CD1c-positive myeloid dendritic cell (primary cell): ENCODE measurements at regions not wholly inside any gene's neighbourhood (a gene's known extent, or its start where the extent isn't known, plus 50 kb on each side); places are given as distances from the start of the nearest gene placed in this dataset.
"Not testable (repeated sequence)": the region's sequence is repeated elsewhere in the genome, so short reads cannot be mapped to it uniquely, and the experiment has no call there.

ENCODE experiments used
- DNase-seq: peaks from one replicate; pipeline ENCODE4 v3.0.0-alpha.2; 2016; ENCODE audit errors: extremely low spot score

GRCh38 chr12:19771858-19772257, 332.6 kb downstream of the AEBP2 start:
- no peak for DNase-seq

DNA sequence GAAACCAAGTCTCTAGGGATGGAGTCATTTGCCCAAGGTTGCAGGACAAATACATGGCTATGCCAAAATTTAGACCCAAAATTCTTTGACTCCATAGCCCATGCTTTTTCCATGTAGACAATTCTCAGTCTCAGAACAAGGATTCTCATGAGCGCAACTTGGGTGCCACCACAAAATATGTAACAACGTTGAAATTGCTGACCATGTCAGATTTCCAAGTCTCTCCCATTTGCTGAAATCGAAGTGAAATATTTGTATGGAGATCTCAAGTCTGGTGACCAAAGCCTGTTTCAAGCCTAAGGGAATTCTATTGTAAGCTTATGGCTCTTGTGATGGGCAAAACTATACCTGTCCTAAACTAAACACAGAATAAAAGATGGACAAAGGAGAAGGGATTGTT, 333.5 kb downstream of the AEBP2 start:
- DNase-seq = no peak

- DNase-seq = no peak
These were observed 335.9 kb downstream of the AEBP2 start for GRCh38 chr12:19775241-19775640.

GRCh38 chr12:19775976-19776375, 336.7 kb downstream of the AEBP2 start:
- not testable (repeated sequence) for DNase-seq

DNA sequence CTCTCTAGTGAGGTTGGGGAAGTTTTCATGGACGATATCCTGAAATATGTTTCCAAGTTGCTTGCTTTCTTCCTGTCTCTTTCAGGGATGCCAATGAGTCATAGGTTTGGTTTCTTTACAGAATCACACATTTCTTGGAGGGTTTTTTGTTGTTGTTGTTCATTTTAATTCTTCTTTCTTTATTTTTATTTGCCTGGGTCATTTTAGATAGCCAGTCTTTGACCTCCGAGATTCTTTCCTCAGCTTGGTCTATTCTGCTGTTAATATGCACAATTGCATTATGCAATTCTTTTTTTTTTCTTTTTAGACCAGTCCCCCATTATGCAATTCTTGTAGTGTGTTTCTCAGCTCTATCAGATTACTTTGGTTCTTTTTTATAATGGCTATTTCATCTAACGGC, 338.9 kb downstream of the AEBP2 start:
- no peak for DNase-seq

GRCh38 chr12:19778797-19779196, 339.5 kb downstream of the AEBP2 start:
- DNase-seq = no peak

- DNase-seq = no peak
These were observed 340.2 kb downstream of the AEBP2 start for GRCh38 chr12:19779395-19780056.

GRCh38 chr12:19780460-19780859, 341.2 kb downstream of the AEBP2 start:
- no peak for DNase-seq

GRCh38 chr12:19783547-19784444, 344.5 kb downstream of the AEBP2 start:
- DNase-seq = no peak

DNA sequence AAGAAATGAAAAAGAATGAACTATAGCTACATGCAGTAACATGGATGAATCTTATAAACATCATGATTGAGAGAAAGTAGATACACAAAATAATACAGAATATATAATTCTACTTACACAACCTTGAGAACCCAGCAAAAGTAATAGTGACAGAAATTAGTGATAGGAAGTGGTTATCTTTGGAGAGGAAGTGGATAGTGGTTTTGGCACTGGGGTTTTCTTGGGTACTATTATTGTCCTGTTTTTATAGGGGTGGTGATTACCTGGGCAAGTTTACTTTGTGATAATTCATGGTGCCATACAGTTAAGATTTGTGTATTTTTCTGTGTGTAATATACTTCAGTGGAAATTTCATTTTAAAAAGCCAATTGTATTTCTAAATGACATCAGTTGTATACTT, 352.7 kb downstream of the AEBP2 start:
- no peak for DNase-seq

DNA sequence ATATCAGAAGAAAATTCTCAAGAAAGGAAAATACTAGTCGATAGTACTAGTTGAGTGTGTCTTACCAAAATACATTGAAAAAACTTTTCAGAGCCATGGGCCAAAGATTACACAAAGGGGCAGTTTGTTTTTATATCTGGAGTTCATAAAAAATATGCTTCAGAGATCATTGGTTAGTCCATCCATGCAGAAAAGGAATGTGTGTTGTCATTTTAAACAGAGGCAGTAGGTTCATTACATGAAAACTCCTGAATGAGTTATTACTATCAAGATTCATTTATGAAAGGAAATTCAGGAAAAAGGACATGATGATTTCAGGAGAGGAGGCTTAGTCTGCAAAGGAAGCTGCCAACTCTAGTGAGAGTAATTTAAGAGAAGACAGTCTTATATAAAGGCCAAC, 354.8 kb downstream of the AEBP2 start:
- DNase-seq = no peak

DNA sequence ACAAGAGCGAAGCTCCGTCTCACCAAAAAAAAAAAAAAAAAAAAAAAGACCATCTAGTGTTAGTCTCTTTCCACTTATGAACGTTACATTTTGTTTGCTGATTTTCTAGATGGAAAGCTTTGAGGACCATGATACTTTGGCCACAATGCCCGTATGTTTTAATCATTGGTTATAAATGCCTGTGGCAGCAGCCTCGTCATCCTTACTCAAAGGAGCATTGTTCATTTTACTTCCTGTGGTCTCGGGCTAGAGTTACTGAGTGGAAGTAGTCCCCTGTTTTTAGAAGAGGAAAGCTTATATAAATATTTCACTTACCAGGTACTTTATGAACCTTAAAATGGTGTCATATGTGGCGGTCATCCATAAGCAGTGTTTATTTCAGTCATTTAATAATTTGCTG, 359.9 kb downstream of the AEBP2 start:
- DNase-seq = no peak

DNA sequence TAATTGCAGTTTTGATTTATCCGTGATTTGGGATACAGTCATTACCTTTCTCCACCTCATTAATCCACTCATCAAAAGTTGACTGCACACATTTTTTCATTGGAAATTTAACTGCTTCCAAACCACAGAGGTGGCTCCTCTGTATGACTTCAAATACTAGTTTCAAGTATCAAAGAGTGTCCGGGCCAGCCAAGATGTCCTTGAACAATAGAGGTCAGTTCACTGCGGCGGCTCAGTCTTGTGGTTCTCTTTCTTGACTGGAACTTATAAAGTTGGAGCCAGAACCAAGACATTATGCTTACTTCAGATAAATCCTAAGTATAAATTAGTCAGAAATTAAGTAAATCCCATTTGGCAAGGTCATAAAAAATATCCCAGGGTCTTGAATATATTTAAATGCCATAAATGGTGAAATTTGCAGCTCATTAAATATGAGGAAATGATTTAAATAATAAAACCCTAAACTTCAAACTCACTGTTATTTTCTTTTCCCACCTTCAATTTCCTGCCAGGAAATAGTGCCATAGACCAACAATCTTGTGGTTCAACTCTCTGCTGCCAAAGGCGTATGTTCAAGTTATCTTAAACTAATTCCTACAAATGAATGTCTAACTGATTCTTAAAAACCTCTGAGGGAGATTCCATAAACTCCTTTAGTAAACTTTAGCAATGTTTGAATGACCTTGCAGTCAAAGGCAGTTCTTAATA, 360.8 kb downstream of the AEBP2 start:
- no peak for DNase-seq

DNA sequence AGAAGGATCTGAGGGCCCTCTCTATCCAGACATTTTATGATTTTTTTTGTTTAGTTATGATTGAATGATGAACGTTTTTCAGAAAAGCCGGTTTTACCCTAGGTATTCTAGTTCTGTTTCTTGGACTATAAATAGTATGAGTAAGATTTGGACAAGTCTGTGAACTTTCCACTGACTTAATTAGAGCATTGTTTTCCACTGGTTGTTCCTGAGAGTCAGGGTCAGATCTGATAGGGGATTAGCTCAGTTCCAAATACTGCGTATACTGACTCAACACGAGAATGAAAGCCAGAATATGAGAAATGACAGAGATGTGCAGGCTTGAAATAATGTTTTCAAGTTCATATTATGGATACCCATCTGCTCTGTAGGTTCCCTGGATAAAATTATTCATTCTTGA, 361.6 kb downstream of the AEBP2 start:
- DNase-seq = no peak

GRCh38 chr12:19801941-19802340, 362.6 kb downstream of the AEBP2 start:
- no peak for DNase-seq

DNA sequence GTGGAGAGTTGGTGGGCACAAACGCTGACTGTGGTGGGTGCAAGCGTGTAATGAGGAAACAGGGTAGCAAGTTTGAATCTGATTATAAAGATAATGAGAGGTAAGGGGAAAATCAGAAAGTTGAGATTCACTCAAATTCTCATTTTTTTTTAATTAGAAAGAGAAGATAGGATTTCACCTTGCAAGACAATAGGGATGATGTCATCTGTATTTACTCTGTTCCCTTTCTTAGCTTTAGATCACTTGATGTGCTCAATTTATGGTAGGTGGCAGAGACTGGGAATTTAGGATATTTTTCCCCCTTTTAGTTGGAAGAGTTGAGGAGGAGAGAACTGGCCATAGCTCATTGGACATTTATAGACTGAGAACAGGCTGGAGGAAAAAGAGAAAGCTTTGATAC, 363.6 kb downstream of the AEBP2 start:
- no peak for DNase-seq

DNA sequence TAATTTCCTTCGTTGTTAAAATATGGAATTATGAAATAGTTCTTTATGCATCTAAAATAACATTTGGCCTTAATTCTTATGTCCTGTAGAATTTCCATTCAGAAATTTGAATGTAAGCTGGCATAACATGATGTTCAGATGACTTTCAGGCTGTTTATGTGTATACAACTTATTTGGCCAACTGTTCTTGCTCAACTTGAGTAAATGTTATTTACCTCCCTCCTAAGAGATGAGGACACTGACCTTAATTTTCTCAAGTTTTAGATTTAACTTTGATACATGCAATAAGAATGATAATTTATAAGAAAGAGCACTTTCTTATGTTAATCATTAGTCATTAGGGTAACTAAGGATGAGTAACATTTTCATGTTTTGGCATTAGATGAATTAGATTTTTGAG, 365.4 kb downstream of the AEBP2 start:
- no peak for DNase-seq

- no peak for DNase-seq
These were observed 369.1 kb downstream of the AEBP2 start for GRCh38 chr12:19808371-19808770.

DNA sequence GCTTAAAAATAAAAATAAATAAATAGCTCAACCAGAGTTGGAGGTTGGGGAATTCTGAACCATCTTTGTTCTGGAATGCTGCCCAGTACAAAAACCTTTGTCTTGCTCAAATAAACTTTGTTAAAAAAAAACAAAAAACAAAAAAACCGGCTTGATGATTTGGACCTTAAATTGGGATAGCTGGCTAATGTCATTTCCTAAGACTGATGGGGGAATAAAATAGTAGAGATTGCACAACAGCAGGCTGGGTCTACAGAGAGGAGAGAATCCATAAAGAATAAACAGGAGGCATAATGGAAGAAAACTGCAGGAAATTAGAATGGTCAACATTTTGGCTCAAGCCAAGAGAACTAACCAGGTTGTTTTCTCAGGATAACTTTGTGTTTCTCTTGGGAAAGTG, 370.9 kb downstream of the AEBP2 start:
- DNase-seq = no peak

GRCh38 chr12:19811922-19812321, 372.6 kb downstream of the AEBP2 start:
- DNase-seq = no peak

- no peak for DNase-seq
These were observed 379.9 kb downstream of the AEBP2 start for GRCh38 chr12:19819231-19819630.

DNA sequence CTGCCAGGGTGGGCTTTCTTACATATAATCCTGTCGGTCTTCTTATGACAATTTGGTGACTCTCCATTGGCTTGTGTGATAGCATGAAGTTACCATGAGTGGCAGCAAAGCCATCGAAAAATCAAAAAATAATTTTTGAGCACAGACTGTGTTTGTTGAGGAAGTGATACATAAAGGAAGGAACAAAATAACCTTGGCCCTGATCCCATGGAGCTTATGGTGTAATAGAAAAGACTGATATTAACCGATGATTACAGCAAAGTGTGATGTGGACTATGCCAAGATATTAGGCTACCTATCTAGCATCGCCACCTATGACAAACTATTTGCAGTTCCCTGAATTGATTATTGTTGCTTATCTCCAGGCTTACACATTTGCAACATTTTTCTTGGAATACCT, 383.2 kb downstream of the AEBP2 start:
- DNase-seq = no peak

DNA sequence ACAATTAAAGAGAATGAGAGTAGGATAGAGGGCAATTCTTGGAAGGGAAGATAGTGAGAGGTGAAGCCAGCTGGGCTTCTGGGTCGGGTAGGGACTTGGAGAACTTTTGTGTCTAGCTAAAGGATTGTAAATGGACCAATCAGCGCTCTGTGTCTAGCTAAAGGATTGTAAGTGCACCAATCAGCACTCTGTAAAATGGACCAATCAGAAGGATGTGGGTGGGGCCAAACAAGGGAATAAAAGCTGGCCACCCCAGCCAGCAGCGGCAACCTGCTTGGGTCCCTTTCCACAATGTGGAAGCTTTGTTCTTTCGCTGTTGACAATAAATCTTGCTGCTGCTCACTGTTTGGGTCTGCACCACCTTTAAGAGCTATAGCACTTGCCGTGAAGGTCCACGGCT, 384.0 kb downstream of the AEBP2 start:
- DNase-seq = not testable (repeated sequence)
